ENCODE measurements at regions not wholly inside any gene's neighbourhood (a gene's known extent, or its start where the extent isn't known, plus 50 kb on each side); places are given as distances from the start of the nearest gene placed in this dataset.

- TF ChIP-seq, protein P1, sequence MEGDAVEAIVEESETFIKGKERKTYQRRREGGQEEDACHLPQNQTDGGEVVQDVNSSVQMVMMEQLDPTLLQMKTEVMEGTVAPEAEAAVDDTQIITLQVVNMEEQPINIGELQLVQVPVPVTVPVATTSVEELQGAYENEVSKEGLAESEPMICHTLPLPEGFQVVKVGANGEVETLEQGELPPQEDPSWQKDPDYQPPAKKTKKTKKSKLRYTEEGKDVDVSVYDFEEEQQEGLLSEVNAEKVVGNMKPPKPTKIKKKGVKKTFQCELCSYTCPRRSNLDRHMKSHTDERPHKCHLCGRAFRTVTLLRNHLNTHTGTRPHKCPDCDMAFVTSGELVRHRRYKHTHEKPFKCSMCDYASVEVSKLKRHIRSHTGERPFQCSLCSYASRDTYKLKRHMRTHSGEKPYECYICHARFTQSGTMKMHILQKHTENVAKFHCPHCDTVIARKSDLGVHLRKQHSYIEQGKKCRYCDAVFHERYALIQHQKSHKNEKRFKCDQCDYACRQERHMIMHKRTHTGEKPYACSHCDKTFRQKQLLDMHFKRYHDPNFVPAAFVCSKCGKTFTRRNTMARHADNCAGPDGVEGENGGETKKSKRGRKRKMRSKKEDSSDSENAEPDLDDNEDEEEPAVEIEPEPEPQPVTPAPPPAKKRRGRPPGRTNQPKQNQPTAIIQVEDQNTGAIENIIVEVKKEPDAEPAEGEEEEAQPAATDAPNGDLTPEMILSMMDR (conservative IDR thresholded peaks at IDR 0.05; ENCODE audit: low read depth in 2 of 2): no peak
- TF ChIP-seq ETS1 (IDR thresholded peaks at IDR 0.05) (no peak), EZH2phosphoT487 (IDR thresholded peaks at IDR 0.05; ENCODE audit: unreplicated experiment) (no peak), EZH2 (IDR thresholded peaks at IDR 0.05; ENCODE audit: low read depth, unreplicated experiment) (no peak), POLR2AphosphoS5 (IDR thresholded peaks at IDR 0.05; ENCODE audit: low read depth) (no peak), ZNF114 (CRISPR knock-in tag; IDR thresholded peaks at IDR 0.05) (no peak), JUNB (IDR thresholded peaks at IDR 0.05; ENCODE audit: unreplicated experiment) (no peak), CREB1 (CRISPR knock-in tag; IDR thresholded peaks at IDR 0.05; ENCODE audit: low read depth) (no peak), STAT1 (IDR thresholded peaks at IDR 0.05; ENCODE audit: unreplicated experiment) (no peak)
- TF ChIP-seq, protein P2, sequence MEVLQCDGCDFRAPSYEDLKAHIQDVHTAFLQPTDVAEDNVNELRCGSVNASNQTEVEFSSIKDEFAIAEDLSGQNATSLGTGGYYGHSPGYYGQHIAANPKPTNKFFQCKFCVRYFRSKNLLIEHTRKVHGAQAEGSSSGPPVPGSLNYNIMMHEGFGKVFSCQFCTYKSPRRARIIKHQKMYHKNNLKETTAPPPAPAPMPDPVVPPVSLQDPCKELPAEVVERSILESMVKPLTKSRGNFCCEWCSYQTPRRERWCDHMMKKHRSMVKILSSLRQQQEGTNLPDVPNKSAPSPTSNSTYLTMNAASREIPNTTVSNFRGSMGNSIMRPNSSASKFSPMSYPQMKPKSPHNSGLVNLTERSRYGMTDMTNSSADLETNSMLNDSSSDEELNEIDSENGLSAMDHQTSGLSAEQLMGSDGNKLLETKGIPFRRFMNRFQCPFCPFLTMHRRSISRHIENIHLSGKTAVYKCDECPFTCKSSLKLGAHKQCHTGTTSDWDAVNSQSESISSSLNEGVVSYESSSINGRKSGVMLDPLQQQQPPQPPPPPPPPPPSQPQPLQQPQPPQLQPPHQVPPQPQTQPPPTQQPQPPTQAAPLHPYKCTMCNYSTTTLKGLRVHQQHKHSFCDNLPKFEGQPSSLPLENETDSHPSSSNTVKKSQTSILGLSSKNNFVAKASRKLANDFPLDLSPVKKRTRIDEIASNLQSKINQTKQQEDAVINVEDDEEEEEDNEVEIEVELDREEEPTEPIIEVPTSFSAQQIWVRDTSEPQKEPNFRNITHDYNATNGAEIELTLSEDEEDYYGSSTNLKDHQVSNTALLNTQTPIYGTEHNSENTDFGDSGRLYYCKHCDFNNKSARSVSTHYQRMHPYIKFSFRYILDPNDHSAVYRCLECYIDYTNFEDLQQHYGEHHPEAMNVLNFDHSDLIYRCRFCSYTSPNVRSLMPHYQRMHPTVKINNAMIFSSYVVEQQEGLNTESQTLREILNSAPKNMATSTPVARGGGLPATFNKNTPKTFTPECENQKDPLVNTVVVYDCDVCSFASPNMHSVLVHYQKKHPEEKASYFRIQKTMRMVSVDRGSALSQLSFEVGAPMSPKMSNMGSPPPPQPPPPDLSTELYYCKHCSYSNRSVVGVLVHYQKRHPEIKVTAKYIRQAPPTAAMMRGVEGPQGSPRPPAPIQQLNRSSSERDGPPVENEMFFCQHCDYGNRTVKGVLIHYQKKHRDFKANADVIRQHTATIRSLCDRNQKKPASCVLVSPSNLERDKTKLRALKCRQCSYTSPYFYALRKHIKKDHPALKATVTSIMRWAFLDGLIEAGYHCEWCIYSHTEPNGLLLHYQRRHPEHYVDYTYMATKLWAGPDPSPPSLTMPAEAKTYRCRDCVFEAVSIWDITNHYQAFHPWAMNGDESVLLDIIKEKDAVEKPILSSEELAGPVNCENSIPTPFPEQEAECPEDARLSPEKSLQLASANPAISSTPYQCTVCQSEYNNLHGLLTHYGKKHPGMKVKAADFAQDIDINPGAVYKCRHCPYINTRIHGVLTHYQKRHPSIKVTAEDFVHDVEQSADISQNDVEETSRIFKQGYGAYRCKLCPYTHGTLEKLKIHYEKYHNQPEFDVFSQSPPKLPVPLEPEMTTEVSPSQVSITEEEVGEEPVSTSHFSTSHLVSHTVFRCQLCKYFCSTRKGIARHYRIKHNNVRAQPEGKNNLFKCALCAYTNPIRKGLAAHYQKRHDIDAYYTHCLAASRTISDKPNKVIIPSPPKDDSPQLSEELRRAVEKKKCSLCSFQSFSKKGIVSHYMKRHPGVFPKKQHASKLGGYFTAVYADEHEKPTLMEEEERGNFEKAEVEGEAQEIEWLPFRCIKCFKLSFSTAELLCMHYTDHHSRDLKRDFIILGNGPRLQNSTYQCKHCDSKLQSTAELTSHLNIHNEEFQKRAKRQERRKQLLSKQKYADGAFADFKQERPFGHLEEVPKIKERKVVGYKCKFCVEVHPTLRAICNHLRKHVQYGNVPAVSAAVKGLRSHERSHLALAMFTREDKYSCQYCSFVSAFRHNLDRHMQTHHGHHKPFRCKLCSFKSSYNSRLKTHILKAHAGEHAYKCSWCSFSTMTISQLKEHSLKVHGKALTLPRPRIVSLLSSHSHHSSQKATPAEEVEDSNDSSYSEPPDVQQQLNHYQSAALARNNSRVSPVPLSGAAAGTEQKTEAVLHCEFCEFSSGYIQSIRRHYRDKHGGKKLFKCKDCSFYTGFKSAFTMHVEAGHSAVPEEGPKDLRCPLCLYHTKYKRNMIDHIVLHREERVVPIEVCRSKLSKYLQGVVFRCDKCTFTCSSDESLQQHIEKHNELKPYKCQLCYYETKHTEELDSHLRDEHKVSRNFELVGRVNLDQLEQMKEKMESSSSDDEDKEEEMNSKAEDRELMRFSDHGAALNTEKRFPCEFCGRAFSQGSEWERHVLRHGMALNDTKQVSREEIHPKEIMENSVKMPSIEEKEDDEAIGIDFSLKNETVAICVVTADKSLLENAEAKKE (CRISPR knock-in tag; IDR thresholded peaks at IDR 0.05): no peak
- TF ChIP-seq, protein P3, sequence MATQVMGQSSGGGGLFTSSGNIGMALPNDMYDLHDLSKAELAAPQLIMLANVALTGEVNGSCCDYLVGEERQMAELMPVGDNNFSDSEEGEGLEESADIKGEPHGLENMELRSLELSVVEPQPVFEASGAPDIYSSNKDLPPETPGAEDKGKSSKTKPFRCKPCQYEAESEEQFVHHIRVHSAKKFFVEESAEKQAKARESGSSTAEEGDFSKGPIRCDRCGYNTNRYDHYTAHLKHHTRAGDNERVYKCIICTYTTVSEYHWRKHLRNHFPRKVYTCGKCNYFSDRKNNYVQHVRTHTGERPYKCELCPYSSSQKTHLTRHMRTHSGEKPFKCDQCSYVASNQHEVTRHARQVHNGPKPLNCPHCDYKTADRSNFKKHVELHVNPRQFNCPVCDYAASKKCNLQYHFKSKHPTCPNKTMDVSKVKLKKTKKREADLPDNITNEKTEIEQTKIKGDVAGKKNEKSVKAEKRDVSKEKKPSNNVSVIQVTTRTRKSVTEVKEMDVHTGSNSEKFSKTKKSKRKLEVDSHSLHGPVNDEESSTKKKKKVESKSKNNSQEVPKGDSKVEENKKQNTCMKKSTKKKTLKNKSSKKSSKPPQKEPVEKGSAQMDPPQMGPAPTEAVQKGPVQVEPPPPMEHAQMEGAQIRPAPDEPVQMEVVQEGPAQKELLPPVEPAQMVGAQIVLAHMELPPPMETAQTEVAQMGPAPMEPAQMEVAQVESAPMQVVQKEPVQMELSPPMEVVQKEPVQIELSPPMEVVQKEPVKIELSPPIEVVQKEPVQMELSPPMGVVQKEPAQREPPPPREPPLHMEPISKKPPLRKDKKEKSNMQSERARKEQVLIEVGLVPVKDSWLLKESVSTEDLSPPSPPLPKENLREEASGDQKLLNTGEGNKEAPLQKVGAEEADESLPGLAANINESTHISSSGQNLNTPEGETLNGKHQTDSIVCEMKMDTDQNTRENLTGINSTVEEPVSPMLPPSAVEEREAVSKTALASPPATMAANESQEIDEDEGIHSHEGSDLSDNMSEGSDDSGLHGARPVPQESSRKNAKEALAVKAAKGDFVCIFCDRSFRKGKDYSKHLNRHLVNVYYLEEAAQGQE (IDR thresholded peaks at IDR 0.05; ENCODE audit: unreplicated experiment): no peak
Measured at GRCh38 chr1:204002614-204003013, 70.3 kb upstream of the SOX13 start.
